ENCODE measurements at regions not wholly inside any gene's neighbourhood (a gene's known extent, or its start where the extent isn't known, plus 50 kb on each side); places are given as distances from the start of the nearest gene placed in this dataset.

GRCh38 chr2:228866044-228866443 is 405.0 kb downstream of the PID1 start:
- POLR2A ChIA-PET, result no interaction called here
- CTCF ChIA-PET, result no interaction called here

- POLR2A ChIA-PET, result no interaction called here
- CTCF ChIA-PET, result no interaction called here
Measured at GRCh38 chr2:228864131-228864530, 407.0 kb downstream of the PID1 start.

DNA sequence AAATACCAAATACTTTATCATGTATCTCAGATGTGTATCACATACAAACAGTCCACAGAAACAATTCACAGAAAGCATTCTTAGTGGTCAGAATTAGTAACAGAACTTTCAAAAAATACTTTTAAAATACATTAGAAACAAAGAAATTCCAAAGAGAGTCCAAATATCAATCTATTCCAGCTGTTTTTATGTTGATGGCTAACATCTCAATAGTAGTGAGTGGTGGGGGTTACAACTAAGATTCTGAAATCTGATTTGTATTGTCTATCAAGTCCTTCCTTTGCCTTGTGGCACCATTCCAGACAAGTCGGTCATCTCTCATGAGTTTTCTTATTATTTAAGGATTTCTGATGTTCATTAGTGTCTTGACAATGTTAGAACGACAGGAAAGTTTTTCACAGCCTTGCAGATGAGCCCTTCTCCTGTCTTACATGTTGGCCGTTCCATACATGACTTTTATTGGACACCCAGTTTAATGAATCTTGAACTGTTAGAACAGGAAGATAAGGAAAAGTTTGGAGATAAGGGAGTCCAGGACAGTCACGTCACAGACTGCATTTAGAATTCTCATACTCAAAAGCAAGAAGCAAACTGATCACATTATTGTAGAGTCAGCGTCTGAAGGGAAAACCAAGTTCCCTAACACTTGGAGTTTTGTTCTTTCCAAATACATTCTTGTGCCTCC is 410.3 kb downstream of the PID1 start:
- CTCF ChIA-PET, result no interaction called here
- POLR2A ChIA-PET, result no interaction called here

DNA sequence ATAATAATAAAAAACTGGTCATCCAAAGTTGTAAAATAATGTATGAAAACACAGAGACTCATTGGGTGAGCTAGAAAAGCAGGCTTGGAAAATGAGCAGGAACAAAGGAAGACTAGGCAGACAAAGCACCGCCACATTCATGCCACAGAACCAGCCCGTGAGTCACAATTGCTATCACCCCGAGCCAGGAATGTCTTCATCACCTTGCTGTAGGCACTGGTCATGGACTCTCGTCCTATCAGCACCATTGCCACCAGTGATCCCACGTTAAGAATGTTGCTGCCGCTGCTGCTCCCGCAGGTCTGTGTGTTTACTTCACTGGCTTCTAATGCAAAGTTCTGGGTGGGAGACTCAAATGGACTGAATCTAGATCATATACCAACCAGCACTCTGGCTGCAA is 417.9 kb downstream of the PID1 start:
- CTCF ChIA-PET, result no interaction called here
- POLR2A ChIA-PET, result no interaction called here

- ChIA-PET POLR2A (no interaction called here), CTCF (no interaction called here)
Measured at GRCh38 chr2:228848638-228849037, 422.4 kb downstream of the PID1 start.

- ChIA-PET CTCF (no interaction called here), POLR2A (no interaction called here)
Measured at GRCh38 chr2:228847684-228848083, 423.4 kb downstream of the PID1 start.

DNA sequence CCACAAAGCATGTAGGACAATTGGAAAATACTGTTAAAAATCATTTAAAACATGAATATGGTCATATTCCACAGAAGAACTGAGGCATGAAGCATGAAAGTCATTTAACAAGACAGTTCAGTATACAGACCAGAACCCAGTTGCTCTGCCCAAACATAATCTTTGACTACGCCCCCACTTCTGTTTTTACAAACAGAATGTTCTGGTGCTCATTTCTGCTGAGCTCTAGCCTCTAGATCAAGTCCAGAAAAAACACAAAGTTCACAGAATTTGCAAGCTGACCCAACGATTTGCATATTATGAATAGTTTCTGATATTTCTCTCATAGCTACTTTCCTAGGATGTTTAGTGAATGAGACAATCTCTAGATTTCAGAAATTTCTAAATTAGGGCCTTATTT is 424.9 kb downstream of the PID1 start:
- POLR2A ChIA-PET, result no interaction called here
- CTCF ChIA-PET, result no interaction called here

DNA sequence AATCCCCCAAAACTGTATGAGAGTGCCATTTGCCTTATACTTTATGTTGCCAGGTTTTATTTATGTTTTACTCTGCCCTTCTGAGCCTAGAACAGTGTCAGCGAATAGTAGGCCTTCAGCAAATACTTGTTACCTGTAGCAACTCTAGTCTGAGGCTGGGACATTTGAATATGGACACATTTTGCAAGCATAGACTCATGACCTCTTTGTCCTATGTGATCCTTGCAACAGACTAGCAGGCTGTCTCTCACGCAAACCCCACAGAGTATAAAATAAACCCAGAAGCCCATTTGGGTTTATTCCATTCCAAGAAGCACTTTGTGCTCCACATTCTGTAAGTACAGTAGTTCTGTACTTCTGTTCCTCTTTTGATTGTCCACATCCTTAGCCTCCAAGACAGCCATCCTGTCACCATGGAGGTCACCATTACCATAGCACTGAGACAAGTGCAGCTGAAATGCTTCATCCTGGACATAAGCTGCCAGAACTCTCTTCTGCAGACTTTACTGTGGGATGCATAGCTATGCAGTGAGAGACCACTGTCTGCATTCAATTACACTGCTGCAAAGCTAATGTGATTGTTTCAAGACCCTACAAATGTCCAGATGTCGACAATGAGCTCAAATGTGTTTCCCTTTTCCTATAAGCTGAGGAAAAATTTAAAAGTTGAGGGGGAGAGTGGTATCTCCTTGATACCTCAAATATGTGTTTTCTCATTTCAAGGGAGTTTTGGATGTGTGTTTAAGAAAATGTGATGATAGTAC is 425.7 kb downstream of the PID1 start:
- CTCF ChIA-PET, result no interaction called here
- POLR2A ChIA-PET, result no interaction called here

- POLR2A ChIA-PET, result no interaction called here
- CTCF ChIA-PET, result no interaction called here
Measured at GRCh38 chr2:228841877-228842276, 429.2 kb downstream of the PID1 start.

- ChIA-PET CTCF (no interaction called here), POLR2A (no interaction called here)
Measured at GRCh38 chr2:228841475-228841874, 429.6 kb downstream of the PID1 start.

- ChIA-PET CTCF (no interaction called here), POLR2A (no interaction called here)
Measured at GRCh38 chr2:228840743-228841114, 430.4 kb downstream of the PID1 start.

GRCh38 chr2:228840113-228840742 is 430.9 kb downstream of the PID1 start:
- CTCF ChIA-PET, result no interaction called here

GRCh38 chr2:228839421-228839876 is 431.6 kb downstream of the PID1 start:
- CTCF ChIA-PET, result no interaction called here
- POLR2A ChIA-PET, result no interaction called here

More at GRCh38 chr2:228840113-228840742, 430.9 kb downstream of the PID1 start:
- POLR2A ChIA-PET, result no interaction called here

GRCh38 chr2:228838819-228839218 is 432.3 kb downstream of the PID1 start:
- ChIA-PET CTCF (no interaction called here), POLR2A (no interaction called here)

- ChIA-PET POLR2A (no interaction called here), CTCF (no interaction called here)
Measured at GRCh38 chr2:228828397-228828796, 442.7 kb downstream of the PID1 start.

GRCh38 chr2:228827056-228827700 is 443.9 kb downstream of the PID1 start:
- POLR2A ChIA-PET, result no interaction called here
- CTCF ChIA-PET, result no interaction called here

- ChIA-PET CTCF (no interaction called here), POLR2A (no interaction called here)
Measured at GRCh38 chr2:228819701-228820100, 451.4 kb downstream of the PID1 start.

DNA sequence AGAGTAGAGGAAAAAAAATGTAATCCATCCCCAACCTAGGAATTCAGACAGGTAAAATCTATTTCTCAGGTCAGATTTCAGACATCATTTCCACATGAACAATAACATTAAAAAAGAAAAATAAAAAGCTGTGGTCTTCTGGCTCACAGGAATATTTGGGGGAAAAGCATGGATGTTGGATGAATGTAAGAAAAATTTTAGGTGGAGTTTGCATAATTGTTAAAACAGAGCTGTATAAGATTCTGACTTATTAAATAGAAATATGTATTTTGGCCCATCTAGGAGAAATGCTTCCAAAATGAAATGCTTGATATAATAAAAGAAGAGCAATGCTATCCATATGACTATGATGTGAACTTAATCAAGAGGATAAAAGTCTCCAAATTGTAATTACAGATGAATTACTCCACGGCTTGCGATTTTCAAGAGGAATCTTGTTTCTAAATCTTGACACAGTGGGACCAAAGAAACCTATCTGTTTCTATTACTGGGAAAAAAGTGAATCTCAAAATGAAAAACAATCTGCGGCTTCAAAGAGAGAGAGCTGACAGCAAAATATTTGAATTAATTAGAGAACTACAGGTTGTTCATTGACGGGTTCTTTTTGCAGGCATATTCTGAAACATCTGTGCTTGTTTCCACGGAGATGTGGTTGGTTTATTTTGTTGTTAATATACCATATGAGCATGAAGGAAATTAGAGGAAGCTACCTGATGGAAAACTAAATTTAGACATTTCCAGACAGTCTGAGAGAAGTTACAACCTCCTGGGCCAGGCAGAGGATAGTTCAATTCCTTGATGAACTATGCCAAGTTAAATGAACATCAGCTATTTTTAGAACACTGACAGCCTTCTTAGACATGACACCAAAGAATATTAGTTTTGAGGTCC is 468.7 kb downstream of the PID1 start:
- POLR2A ChIA-PET, result no interaction called here

DNA sequence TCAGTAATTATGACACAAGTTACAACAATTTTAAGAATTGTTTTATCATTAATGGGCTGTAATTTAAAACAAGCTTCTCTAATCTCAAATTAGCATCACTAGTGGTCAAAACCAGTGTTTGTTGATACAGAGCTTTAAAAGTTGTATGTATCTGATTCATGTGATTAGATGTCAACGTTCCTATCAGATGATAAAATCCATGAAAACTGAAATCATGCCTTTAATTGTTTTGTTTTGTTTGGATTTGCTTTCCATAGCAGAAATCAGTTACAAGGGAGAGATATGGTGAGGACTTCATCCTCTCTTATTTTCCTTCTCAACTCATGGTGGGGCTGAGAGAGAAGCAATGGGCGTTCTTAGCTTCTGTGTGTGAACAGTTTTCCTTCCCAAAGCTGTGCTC is 469.6 kb downstream of the PID1 start:
- ChIA-PET CTCF (no interaction called here), POLR2A (no interaction called here)

More for the DNA sequence above, 468.7 kb downstream of the PID1 start:
- CTCF ChIA-PET, result no interaction called here

DNA sequence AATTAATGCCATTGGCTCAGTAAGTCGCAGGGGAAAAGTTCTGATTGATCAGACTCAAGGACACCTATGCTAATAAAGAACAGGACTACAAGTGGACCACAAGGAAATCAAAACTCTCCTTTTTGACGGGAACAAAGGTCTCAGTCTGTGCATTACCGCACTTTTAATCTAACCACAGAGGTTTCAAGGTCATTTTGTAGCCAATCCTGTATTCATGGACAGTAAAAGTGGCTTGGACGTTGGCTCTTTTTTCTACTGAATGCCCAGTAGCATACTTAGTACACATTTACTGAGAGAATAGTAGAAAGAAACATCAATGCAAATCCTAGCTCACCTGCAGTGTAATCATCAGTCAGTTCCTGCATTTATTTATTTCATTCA is 471.9 kb downstream of the PID1 start:
- CTCF ChIA-PET, result no interaction called here
- POLR2A ChIA-PET, result no interaction called here
